ENCODE measurements at regions not wholly inside any gene's neighbourhood (a gene's known extent, or its start where the extent isn't known, plus 50 kb on each side); places are given as distances from the start of the nearest gene placed in this dataset.

DNA sequence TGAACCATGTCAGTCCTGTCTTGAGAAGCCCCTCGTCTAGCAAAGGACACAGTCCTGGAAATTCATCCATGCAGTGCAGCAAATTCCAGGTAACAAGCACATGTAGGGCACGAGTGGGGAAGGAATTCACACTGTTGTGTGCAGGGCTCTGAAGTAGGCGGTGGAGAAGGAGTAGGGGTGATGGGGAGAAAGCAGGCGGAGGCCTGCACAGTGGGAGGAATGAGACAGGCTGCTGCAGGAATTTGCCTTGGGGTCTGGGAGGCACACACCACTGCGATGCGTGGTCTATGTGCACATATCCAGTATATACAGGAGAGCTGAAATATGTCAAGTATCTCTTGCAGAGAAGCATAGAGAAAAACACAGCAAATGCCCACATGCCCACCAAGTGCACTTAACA is 249.2 kb upstream of the IRX2 start:
- no peak overlapping the region for H3K9ac ChIP-seq (ENCODE audit: control insufficient read depth, insufficient read depth, low read length)
- BruUV-seq (replicated peaks) = no TSS peak
- no peak overlapping the region for H2AFZ ChIP-seq (ENCODE audit: control insufficient read depth, low read depth, low read length)
- 35% methylated on average over 6 of the region's 6 CpGs for WGBS (ENCODE audit: insufficient coverage, insufficient replicate concordance, low lambda C conversion rate, missing lambda C conversion rate)
- TF ChIP-seq EZH2 (IDR thresholded peaks at IDR 0.05; ENCODE audit: borderline replicate concordance, control insufficient read depth, low read depth, low read length) = no peak
- TF ChIP-seq HDAC2 (IDR thresholded peaks at IDR 0.05) = no peak
- TF ChIP-seq MYB (IDR thresholded peaks at IDR 0.05; ENCODE audit: borderline replicate concordance, low read depth, low read length) = no peak
- TF ChIP-seq, protein P1, sequence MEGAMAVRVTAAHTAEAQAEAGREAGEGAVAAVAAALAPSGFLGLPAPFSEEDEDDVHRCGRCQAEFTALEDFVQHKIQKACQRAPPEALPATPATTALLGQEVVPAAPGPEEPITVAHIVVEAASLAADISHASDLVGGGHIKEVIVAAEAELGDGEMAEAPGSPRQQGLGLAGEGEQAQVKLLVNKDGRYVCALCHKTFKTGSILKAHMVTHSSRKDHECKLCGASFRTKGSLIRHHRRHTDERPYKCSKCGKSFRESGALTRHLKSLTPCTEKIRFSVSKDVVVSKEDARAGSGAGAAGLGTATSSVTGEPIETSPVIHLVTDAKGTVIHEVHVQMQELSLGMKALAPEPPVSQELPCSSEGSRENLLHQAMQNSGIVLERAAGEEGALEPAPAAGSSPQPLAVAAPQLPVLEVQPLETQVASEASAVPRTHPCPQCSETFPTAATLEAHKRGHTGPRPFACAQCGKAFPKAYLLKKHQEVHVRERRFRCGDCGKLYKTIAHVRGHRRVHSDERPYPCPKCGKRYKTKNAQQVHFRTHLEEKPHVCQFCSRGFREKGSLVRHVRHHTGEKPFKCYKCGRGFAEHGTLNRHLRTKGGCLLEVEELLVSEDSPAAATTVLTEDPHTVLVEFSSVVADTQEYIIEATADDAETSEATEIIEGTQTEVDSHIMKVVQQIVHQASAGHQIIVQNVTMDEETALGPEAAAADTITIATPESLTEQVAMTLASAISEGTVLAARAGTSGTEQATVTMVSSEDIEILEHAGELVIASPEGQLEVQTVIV (IDR thresholded peaks at IDR 0.05; ENCODE audit: borderline replicate concordance, partially characterized antibody) = no peak
- TF ChIP-seq ZNF622 (IDR thresholded peaks at IDR 0.05) = no peak
- no peak for TF ChIP-seq PAX8 (IDR thresholded peaks at IDR 0.05)
- TF ChIP-seq POU2F2 (IDR thresholded peaks at IDR 0.05; ENCODE audit: borderline replicate concordance, low read depth, low read length) = no peak
- TF ChIP-seq, protein P2, sequence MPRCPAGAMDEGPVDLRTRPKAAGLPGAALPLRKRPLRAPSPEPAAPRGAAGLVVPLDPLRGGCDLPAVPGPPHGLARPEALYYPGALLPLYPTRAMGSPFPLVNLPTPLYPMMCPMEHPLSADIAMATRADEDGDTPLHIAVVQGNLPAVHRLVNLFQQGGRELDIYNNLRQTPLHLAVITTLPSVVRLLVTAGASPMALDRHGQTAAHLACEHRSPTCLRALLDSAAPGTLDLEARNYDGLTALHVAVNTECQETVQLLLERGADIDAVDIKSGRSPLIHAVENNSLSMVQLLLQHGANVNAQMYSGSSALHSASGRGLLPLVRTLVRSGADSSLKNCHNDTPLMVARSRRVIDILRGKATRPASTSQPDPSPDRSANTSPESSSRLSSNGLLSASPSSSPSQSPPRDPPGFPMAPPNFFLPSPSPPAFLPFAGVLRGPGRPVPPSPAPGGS (IDR thresholded peaks at IDR 0.05; ENCODE audit: borderline replicate concordance, insufficient read depth, low read depth, low read length, poor library complexity, severe bottlenecking) = no peak
- TF ChIP-seq EGR1 (IDR thresholded peaks at IDR 0.05; ENCODE audit: borderline replicate concordance in 1 of 2, low read depth in 2 of 2, low read length in 2 of 2) = no peak
- TF ChIP-seq LARP7 (IDR thresholded peaks at IDR 0.05) = no peak
- TF ChIP-seq TCF12 (IDR thresholded peaks at IDR 0.05; ENCODE audit: low read depth, low read length) = no peak
- TF ChIP-seq, protein P3, sequence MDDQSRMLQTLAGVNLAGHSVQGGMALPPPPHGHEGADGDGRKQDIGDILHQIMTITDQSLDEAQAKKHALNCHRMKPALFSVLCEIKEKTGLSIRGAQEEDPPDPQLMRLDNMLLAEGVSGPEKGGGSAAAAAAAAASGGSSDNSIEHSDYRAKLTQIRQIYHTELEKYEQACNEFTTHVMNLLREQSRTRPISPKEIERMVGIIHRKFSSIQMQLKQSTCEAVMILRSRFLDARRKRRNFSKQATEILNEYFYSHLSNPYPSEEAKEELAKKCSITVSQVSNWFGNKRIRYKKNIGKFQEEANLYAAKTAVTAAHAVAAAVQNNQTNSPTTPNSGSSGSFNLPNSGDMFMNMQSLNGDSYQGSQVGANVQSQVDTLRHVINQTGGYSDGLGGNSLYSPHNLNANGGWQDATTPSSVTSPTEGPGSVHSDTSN (IDR thresholded peaks at IDR 0.05; ENCODE audit: insufficient replicate concordance, low read depth, low read length) = no peak
- no peak for TF ChIP-seq CBX3 (IDR thresholded peaks at IDR 0.05; ENCODE audit: borderline replicate concordance, low read depth)
- no peak for TF ChIP-seq STAT1 (conservative IDR thresholded peaks at IDR 0.05)
- TF ChIP-seq SP1 (IDR thresholded peaks at IDR 0.05; ENCODE audit: low read depth, low read length) = no peak
- H3K36me3 ChIP-seq (ENCODE audit: control insufficient read depth in 2 of 2, insufficient read depth in 2 of 2, low read length in 1 of 2) = no peaks in the 10 kb centered on the region
- no peak for FAIRE-seq
- no peak for DNase-seq (ENCODE audit: low read depth, low spot score)
- ChIA-PET RAD21 (ENCODE audit: unreplicated experiment) (no interaction called here), SMC1A (ENCODE audit: uncharacterized antibody, unreplicated experiment) (no interaction called here), CTCF (no interaction called here), POLR2A (no interaction called here)
- no peaks in the 10 kb centered on the region for H3K4me1 ChIP-seq (ENCODE audit: control insufficient read depth, insufficient read depth, low read length)
- ATAC-seq = no peak
- H3K79me2 ChIP-seq (ENCODE audit: control insufficient read depth, insufficient read depth, low read length) = no peaks in the 10 kb centered on the region
- H3K27ac ChIP-seq (ENCODE audit: control insufficient read depth, insufficient read depth) = no peak overlapping the region
- H3K4me3 ChIP-seq = no peak overlapping the region
- no peaks in the 10 kb centered on the region for H3K27me3 ChIP-seq (replicated peaks in 1 of 2; ENCODE audit: control insufficient read depth in 2 of 2, insufficient read depth in 2 of 2, low read length in 1 of 2)
- H3K4me2 ChIP-seq (ENCODE audit: control insufficient read depth, insufficient read depth) = no peak overlapping the region
- in situ Hi-C loops (cut with MboI) = no loop called here
- H3K9me3 ChIP-seq (replicated peaks; ENCODE audit: control insufficient read depth, insufficient read depth, low read length) = no peaks in the 10 kb centered on the region; the same call in 2 of the 3 replicates
- H4K20me1 ChIP-seq (ENCODE audit: control insufficient read depth, insufficient read depth) = no peaks in the 10 kb centered on the region
- intact Hi-C loops (cut with micrococcal nuclease; ENCODE audit: unreplicated experiment) = no loop called here
